GM12878 (cell line): ENCODE measurements at regions not wholly inside any gene's neighbourhood (a gene's known extent, or its start where the extent isn't known, plus 50 kb on each side); places are given as distances from the start of the nearest gene placed in this dataset.

Experiments
- ATAC-seq: fragments of 200-7000 bp; cut with Tn5 transposase; 3 replicates; pipeline ENCODE4 v1.9.1; 2020; ENCODE audit warnings: mild to moderate bottlenecking, moderate library complexity
- BruUV-seq: library from RNA; stranded (reverse); fragments of 400-500 nt; replicated peaks from 2 replicates; lab custom pipeline; 2021; lab: Mats Ljungman, UMichigan
- CTCF ChIA-PET: fragments of 300-600 bp; sonication (Branson Sonifier 250); formaldehyde crosslinking; extraction: SDS; loops from one replicate; lab custom pipeline; 2021; ENCODE audit warnings: inconsistent platforms; lab: Yijun Ruan, JAX
- POLR2A ChIA-PET: fragments of 350-600 bp; formaldehyde crosslinking; extraction: SDS; loops from one replicate; lab custom pipeline; 2021; ENCODE audit warnings: inconsistent platforms; lab: Charles Lee
- RAD21 ChIA-PET: fragments of 300-600 bp; sonication (Branson Sonifier 250); formaldehyde crosslinking; loops from one replicate; lab custom pipeline; 2023; ENCODE audit warnings: antibody characterized with exemption; ENCODE audit not compliant: unreplicated experiment; lab: Charles Lee
- SMC1A ChIA-PET: fragments of 300-600 bp; sonication (Branson Sonifier 250); formaldehyde crosslinking; loops from one replicate; lab custom pipeline; 2023; ENCODE audit not compliant: unreplicated experiment, uncharacterized antibody; lab: Charles Lee
- DNase-seq: peaks from one replicate; pipeline ENCODE4 v3.0.0-alpha.2; 2011; ENCODE audit warnings: low read depth, low spot score
- FAIRE-seq: peaks from 3 replicates; lab custom pipeline; 2011; peaks lifted over from hg19 to GRCh38; lab: Jason Lieb, UNC
- H2AFZ ChIP-seq: 2 replicates; pipeline ENCODE4 v1.6.0; 2011; ENCODE audit warnings: low read depth, low read length, control low read depth; ENCODE audit not compliant: control insufficient read depth
- H3K27ac ChIP-seq: 2 replicates; pipeline ENCODE4 v1.5.1; 2011; ENCODE audit warnings: control low read depth; ENCODE audit not compliant: control insufficient read depth, insufficient read depth
- H3K27me3 ChIP-seq, 2 experiments: replicated peaks in 1 of 2; 2 replicates each; pipeline versions ENCODE4 v1.6.0 to v1.6.1; 2011; ENCODE audit warnings: low read length in 1 of 2; ENCODE audit not compliant: control insufficient read depth in 2 of 2, insufficient read depth in 2 of 2
- H3K36me3 ChIP-seq, 2 experiments: 2 replicates each; pipeline ENCODE4 v1.5.1; 2011; ENCODE audit warnings: low read length in 1 of 2; ENCODE audit not compliant: control insufficient read depth in 2 of 2, insufficient read depth in 2 of 2
- H3K4me1 ChIP-seq: 2 replicates; pipeline ENCODE4 v1.6.1; 2011; ENCODE audit warnings: mild to moderate bottlenecking, low read length, moderate library complexity, mixed read lengths; ENCODE audit not compliant: control insufficient read depth, insufficient read depth
- H3K4me2 ChIP-seq: 2 replicates; pipeline ENCODE4 v1.6.0; 2011; ENCODE audit warnings: control low read depth; ENCODE audit not compliant: control insufficient read depth, insufficient read depth
- H3K4me3 ChIP-seq: fragments of 200-600 bp; sonication (generic); 2 replicates; pipeline ENCODE4 v1.5.1; 2016
- H3K79me2 ChIP-seq: 2 replicates; pipeline ENCODE4 v1.6.0; 2011; ENCODE audit warnings: low read length; ENCODE audit not compliant: control insufficient read depth, insufficient read depth
- H3K9ac ChIP-seq: 2 replicates; pipeline ENCODE4 v1.8.0; 2011; ENCODE audit warnings: low read length, control low read depth, mixed read lengths; ENCODE audit not compliant: control insufficient read depth, insufficient read depth
- H3K9me3 ChIP-seq: replicated peaks from 3 replicates; pipeline ENCODE4 v1.5.1; 2011; ENCODE audit warnings: mild to moderate bottlenecking, low read length; ENCODE audit not compliant: control insufficient read depth, insufficient read depth
- H4K20me1 ChIP-seq: 2 replicates; pipeline ENCODE4 v1.6.0; 2011; ENCODE audit not compliant: control insufficient read depth, insufficient read depth
- BRCA1 ChIP-seq: IDR thresholded peaks from 2 replicates; pipeline ENCODE4 v1.6.1; 2011; ENCODE audit warnings: low read depth, low read length, improper control_type of control experiment
- CEBPZ ChIP-seq: fragments of 150-350 bp; IDR thresholded peaks from 2 replicates; pipeline ENCODE4 v1.6.1; 2016; ENCODE audit warnings: low read depth, low read length
- CHD4 ChIP-seq: fragments of 200-600 bp; sonication (generic); IDR thresholded peaks from 2 replicates; pipeline ENCODE4 v1.6.1; 2016; ENCODE audit warnings: mild to moderate bottlenecking
- CREM ChIP-seq: IDR thresholded peaks from 2 replicates; pipeline ENCODE4 v1.6.1; 2014; ENCODE audit warnings: antibody characterized with exemption, low read depth
- HDAC6 ChIP-seq: fragments of 200-600 bp; sonication (generic); IDR thresholded peaks from one replicate; pipeline ENCODE4 v1.8.0; 2017; ENCODE audit warnings: antibody characterized with exemption; ENCODE audit not compliant: unreplicated experiment
- MAX ChIP-seq: IDR thresholded peaks from 2 replicates; pipeline ENCODE4 v1.6.1; 2012; ENCODE audit warnings: low read depth, low read length, improper control_type of control experiment
- MYC ChIP-seq: IDR thresholded peaks from 2 replicates; pipeline ENCODE4 v1.6.1; 2011; ENCODE audit warnings: mild to moderate bottlenecking, low read length, moderate library complexity, inconsistent platforms; ENCODE audit not compliant: insufficient read depth, insufficient replicate concordance, insufficient read length, severe bottlenecking
- NFXL1 ChIP-seq: fragments of 450-650 bp; IDR thresholded peaks from 2 replicates; pipeline ENCODE4 v1.6.1; 2017; ENCODE audit warnings: antibody characterized with exemption, mild to moderate bottlenecking, borderline replicate concordance
- SMC3 ChIP-seq: IDR thresholded peaks from 2 replicates; pipeline ENCODE4 v1.6.1; 2011; ENCODE audit warnings: low read length, improper control_type of control experiment, borderline replicate concordance
- TCF12 ChIP-seq: IDR thresholded peaks from 2 replicates; pipeline ENCODE4 v1.6.1; 2011; ENCODE audit warnings: low read depth, mild to moderate bottlenecking, low read length
- WGBS: methylation state at CpG from one replicate; pipeline ENCODE4 v1.1.6; 2016; ENCODE audit warnings: low lambda C conversion rate; ENCODE audit not compliant: insufficient replicate concordance, insufficient coverage; ENCODE audit errors: missing lambda C conversion rate; 5-methylcytosine and 5-hydroxymethylcytosine counted together
- in situ Hi-C: fragments of 300-500 bp; cut with MboI; formaldehyde crosslinking; loops from 9 replicates; pipeline ENCODE4 v1.14.3; 2018; ENCODE audit warnings: mixed read lengths
- intact Hi-C: fragments of 100-400 bp; cut with micrococcal nuclease; formaldehyde crosslinking; loops from one replicate; pipeline ENCODE4 v1.14.2; 2022; ENCODE audit not compliant: unreplicated experiment
- TF ChIP-seq, protein P1 (sequence below), 3 experiments: IDR thresholded peaks in 2 of 3; conservative IDR thresholded peaks in 1 of 3; 2 replicates each; pipeline ENCODE4 v1.5.1; 2011; ENCODE audit warnings: low read depth in 3 of 3, low read length in 3 of 3, mild to moderate bottlenecking in 3 of 3, control low read depth in 2 of 3, moderate library complexity in 2 of 3, inconsistent platforms in 1 of 3, mixed read lengths in 1 of 3; ENCODE audit not compliant: control insufficient read depth in 2 of 3, insufficient read depth in 1 of 3; ENCODE audit errors: extremely low read depth in 1 of 3

- no peak overlapping the region for H3K9ac ChIP-seq
- no peak for ATAC-seq
- H3K4me3 ChIP-seq = no peak overlapping the region
- ChIA-PET CTCF (interaction anchor here (0.5 to 1.0 kb wide), 2 partner anchors 19 to 542 kb away, joined by 3 read pairs; no protein-coding TSS in a partner anchor), SMC1A (interaction anchor here (0.9 to 2.4 kb wide), 5 partner anchors 11 to 20 kb away, joined by 3 to 8 read pairs (median 3); no protein-coding TSS in a partner anchor), POLR2A (no interaction called here), RAD21 (no interaction called here)
- H3K36me3 ChIP-seq = no peaks in the 10 kb centered on the region
- no peak for TF ChIP-seq BRCA1
- TF ChIP-seq TCF12 = no peak
- TF ChIP-seq HDAC6 = no peak
- no peak for TF ChIP-seq MYC
- no peak for TF ChIP-seq MAX
- no peak for TF ChIP-seq SMC3
- no peak for TF ChIP-seq NFXL1
- no peak for TF ChIP-seq CHD4
- TF ChIP-seq, protein P1, sequence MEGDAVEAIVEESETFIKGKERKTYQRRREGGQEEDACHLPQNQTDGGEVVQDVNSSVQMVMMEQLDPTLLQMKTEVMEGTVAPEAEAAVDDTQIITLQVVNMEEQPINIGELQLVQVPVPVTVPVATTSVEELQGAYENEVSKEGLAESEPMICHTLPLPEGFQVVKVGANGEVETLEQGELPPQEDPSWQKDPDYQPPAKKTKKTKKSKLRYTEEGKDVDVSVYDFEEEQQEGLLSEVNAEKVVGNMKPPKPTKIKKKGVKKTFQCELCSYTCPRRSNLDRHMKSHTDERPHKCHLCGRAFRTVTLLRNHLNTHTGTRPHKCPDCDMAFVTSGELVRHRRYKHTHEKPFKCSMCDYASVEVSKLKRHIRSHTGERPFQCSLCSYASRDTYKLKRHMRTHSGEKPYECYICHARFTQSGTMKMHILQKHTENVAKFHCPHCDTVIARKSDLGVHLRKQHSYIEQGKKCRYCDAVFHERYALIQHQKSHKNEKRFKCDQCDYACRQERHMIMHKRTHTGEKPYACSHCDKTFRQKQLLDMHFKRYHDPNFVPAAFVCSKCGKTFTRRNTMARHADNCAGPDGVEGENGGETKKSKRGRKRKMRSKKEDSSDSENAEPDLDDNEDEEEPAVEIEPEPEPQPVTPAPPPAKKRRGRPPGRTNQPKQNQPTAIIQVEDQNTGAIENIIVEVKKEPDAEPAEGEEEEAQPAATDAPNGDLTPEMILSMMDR (IDR thresholded peaks at IDR 0.05 in 2 of 3, conservative IDR thresholded peaks at IDR 0.05 in 1 of 3; ENCODE audit: control insufficient read depth in 2 of 3, extremely low read depth in 1 of 3, insufficient read depth in 1 of 3, low read depth in 3 of 3, low read length in 3 of 3) = no peak
- TF ChIP-seq CREM = no peak
- no peak for TF ChIP-seq CEBPZ
- no peak for DNase-seq
- H3K27me3 ChIP-seq = no peaks in the 10 kb centered on the region
- peaks cover 8% of the 10 kb centered on the region for H3K4me1 ChIP-seq
- no peaks in the 10 kb centered on the region for H3K9me3 ChIP-seq
- BruUV-seq = no TSS peak
- no peaks in the 10 kb centered on the region for H4K20me1 ChIP-seq
- H3K79me2 ChIP-seq = no peaks in the 10 kb centered on the region
- 94% methylated on average over 1 of the region's 1 CpG for WGBS
- FAIRE-seq = no peak
- no peak overlapping the region for H3K27ac ChIP-seq
- H3K4me2 ChIP-seq = no peak overlapping the region
- in situ Hi-C loops = loop anchor here (25.0 kb wide), 1 partner anchor 1113 kb away; no protein-coding TSS in a partner anchor
- intact Hi-C loops = no loop called here
- H2AFZ ChIP-seq = no peak overlapping the region
Observed at GRCh38 chr10:63700631-63701156, 179.5 kb downstream of the REEP3 start.
